Omental fat pad (tissue), 3 donors: ENCODE measurements at regions not wholly inside any gene's neighbourhood (a gene's known extent, or its start where the extent isn't known, plus 50 kb on each side); places are given as distances from the start of the nearest gene placed in this dataset.

ENCODE experiments used
- ATAC-seq: fragments of 150-250 bp; one replicate; pipeline ENCODE4 v1.9.1; 2016; ENCODE audit warnings: mild to moderate bottlenecking, moderate library complexity; ENCODE audit not compliant: low FRiP score
- DNase-seq: peaks from one replicate; pipeline ENCODE4 v3.0.0-alpha.2; 2019; ENCODE audit warnings: low spot score
- TF ChIP-seq, protein P1 (sequence below), 3 donors: fragments of 450-650 bp; IDR thresholded peaks; one replicate each; pipeline ENCODE4 v1.5.1; 2016 to 2017; ENCODE audit warnings: antibody characterized with exemption in 3 of 3, mild to moderate bottlenecking in 3 of 3, moderate library complexity in 2 of 3

DNA sequence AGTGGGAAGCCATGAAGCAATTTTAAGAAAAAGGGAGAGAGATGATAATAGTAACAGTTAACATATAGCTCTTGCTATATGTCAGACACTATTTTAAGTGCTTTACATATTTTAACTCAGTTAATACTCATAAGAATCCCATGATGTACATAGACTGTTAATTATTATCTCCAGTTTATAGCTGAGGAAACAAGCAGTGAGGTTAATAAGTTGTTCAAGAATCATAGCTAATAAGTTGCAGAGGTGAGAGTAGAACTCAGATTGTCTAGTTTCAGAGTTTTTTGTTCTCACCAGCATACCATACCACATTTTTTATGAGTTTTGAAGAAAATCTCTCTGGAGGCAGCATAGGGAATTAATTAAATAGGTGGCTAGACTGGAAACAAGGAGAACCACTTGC, 144.6 kb upstream of the MMS22L start:
- ATAC-seq (no peak), DNase-seq (no peak)
- TF ChIP-seq, protein P1, sequence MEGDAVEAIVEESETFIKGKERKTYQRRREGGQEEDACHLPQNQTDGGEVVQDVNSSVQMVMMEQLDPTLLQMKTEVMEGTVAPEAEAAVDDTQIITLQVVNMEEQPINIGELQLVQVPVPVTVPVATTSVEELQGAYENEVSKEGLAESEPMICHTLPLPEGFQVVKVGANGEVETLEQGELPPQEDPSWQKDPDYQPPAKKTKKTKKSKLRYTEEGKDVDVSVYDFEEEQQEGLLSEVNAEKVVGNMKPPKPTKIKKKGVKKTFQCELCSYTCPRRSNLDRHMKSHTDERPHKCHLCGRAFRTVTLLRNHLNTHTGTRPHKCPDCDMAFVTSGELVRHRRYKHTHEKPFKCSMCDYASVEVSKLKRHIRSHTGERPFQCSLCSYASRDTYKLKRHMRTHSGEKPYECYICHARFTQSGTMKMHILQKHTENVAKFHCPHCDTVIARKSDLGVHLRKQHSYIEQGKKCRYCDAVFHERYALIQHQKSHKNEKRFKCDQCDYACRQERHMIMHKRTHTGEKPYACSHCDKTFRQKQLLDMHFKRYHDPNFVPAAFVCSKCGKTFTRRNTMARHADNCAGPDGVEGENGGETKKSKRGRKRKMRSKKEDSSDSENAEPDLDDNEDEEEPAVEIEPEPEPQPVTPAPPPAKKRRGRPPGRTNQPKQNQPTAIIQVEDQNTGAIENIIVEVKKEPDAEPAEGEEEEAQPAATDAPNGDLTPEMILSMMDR (IDR thresholded peaks at IDR 0.05): no peak

- DNase-seq (no peak), ATAC-seq (no peak)
- TF ChIP-seq, protein P1 (IDR thresholded peaks at IDR 0.05): no peak
These were observed 154.1 kb upstream of the MMS22L start for GRCh38 chr6:97437087-97437486.

DNA sequence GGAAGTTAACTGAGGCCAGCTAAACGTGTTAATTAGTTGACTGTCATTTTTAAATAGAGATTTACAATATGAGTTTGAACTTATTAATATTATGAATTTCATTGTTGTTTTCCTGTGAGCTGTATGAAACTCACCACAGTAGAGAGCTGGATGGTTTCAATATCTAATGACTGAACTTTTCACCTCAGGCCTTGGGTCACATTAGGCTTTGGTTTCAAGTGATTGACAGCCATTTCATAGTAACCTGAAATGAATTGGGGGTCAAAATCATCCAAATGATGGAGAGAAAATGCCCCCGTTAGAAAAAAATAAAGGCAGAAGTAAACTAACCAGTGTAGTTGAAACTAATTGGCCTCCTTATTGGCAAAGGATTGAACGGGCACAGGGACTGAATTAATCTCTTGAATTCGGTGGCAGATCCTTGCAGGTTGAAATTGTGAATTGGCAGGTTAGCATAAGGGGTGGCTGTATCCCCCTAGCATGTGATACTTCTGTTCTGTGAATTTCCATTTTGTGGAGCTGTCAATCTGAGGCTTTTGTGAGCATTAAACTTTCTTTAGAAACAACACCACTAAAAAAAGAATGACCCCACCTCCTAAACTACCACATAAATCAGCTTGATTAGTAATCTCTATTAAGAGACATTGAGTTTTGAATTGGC, 155.1 kb upstream of the MMS22L start:
- TF ChIP-seq, protein P1 (IDR thresholded peaks at IDR 0.05): no peak
- ATAC-seq (no peak), DNase-seq (no peak)

- TF ChIP-seq, protein P1 (IDR thresholded peaks at IDR 0.05): no peak
- ATAC-seq: no peak
- DNase-seq: no peak
These were observed 157.7 kb upstream of the MMS22L start for GRCh38 chr6:97440590-97441176.

- DNase-seq (no peak), ATAC-seq (no peak)
- TF ChIP-seq, protein P1 (IDR thresholded peaks at IDR 0.05): no peak
These were observed 160.5 kb upstream of the MMS22L start for GRCh38 chr6:97443408-97444080.

GRCh38 chr6:97445407-97445806, 162.4 kb upstream of the MMS22L start:
- TF ChIP-seq, protein P1 (IDR thresholded peaks at IDR 0.05): no peak
- DNase-seq: no peak
- ATAC-seq: no peak
